Erythroblast (primary cell): ENCODE measurements at regions not wholly inside any gene's neighbourhood (a gene's known extent, or its start where the extent isn't known, plus 50 kb on each side); places are given as distances from the start of the nearest gene placed in this dataset.

Source experiments
- GATA1 ChIP-seq: IDR thresholded peaks from 2 replicates; pipeline ENCODE4 v1.6.1; 2011; ENCODE audit warnings: low read depth, mild to moderate bottlenecking, control low read depth, low read length, moderate library complexity
- POLR2A ChIP-seq: IDR thresholded peaks from 2 replicates; pipeline ENCODE4 v1.6.1; 2011; ENCODE audit warnings: mild to moderate bottlenecking, low read length

GRCh38 chr16:62899737-62900136 lies 863.5 kb upstream of the CDH8 start:
- TF ChIP-seq POLR2A: no peak
- no peak for TF ChIP-seq GATA1
